Calu3 (cell line): ENCODE measurements at regions not wholly inside any gene's neighbourhood (a gene's known extent, or its start where the extent isn't known, plus 50 kb on each side); places are given as distances from the start of the nearest gene placed in this dataset.

ENCODE experiments used
- BruUV-seq: library from RNA; stranded (reverse); fragments of 400-500 nt; replicated peaks from 2 replicates; lab custom pipeline; 2021; lab: Mats Ljungman, UMichigan
- CTCF ChIA-PET: fragments of 300-600 bp; sonication (Branson Sonifier 250); formaldehyde crosslinking; loops from one replicate; lab custom pipeline; 2022; ENCODE audit warnings: antibody characterized with exemption; lab: Charles Lee
- DNase-seq: peaks from one replicate; pipeline ENCODE4 v3.0.0; 2022
- H3K27ac Mint-ChIP-seq: one replicate; pipeline ENCODE4 v1.8.0; 2022; ENCODE audit warnings: mixed read lengths; ENCODE audit not compliant: unreplicated experiment
- H3K27me3 Mint-ChIP-seq: one replicate; pipeline ENCODE4 v1.8.0; 2022; ENCODE audit warnings: mixed read lengths; ENCODE audit not compliant: unreplicated experiment
- H3K36me3 Mint-ChIP-seq: one replicate; pipeline ENCODE4 v1.8.0; 2022; ENCODE audit warnings: mild to moderate bottlenecking, moderate library complexity, mixed read lengths; ENCODE audit not compliant: insufficient read depth, unreplicated experiment
- H3K4me1 Mint-ChIP-seq: one replicate; pipeline ENCODE4 v1.8.0; 2022; ENCODE audit warnings: mild to moderate bottlenecking, low read depth, mixed read lengths; ENCODE audit not compliant: unreplicated experiment
- H3K4me3 Mint-ChIP-seq: one replicate; pipeline ENCODE4 v1.8.0; 2022; ENCODE audit warnings: mild to moderate bottlenecking, low read depth, moderate library complexity, mixed read lengths; ENCODE audit not compliant: unreplicated experiment
- H3K9me3 Mint-ChIP-seq: one replicate; pipeline ENCODE4 v1.8.0; 2022; ENCODE audit warnings: low read depth, mixed read lengths; ENCODE audit not compliant: unreplicated experiment
- CTCF ChIP-seq: fragments of 200-600 bp; IDR thresholded peaks from one replicate; pipeline ENCODE4 v1.8.0; 2022; ENCODE audit warnings: antibody characterized with exemption; ENCODE audit not compliant: unreplicated experiment
- intact Hi-C: fragments of 100-400 bp; cut with micrococcal nuclease; formaldehyde crosslinking; loops from one replicate; pipeline ENCODE4 v1.10.0; 2022; ENCODE audit not compliant: unreplicated experiment

GRCh38 chr2:51483720-51484119, 451.8 kb upstream of the NRXN1 start:
- no peaks in the 10 kb centered on the region for H3K4me1 Mint-ChIP-seq
- no peak for TF ChIP-seq CTCF
- H3K27me3 Mint-ChIP-seq = no peaks in the 10 kb centered on the region
- no peak overlapping the region for H3K4me3 Mint-ChIP-seq
- H3K9me3 Mint-ChIP-seq = peaks cover 3% of the 10 kb centered on the region
- CTCF ChIA-PET = no interaction called here
- H3K27ac Mint-ChIP-seq = no peak overlapping the region
- DNase-seq = no peak
- BruUV-seq = no TSS peak
- H3K36me3 Mint-ChIP-seq = no peaks in the 10 kb centered on the region
- intact Hi-C loops = no loop called here

GRCh38 chr2:51472783-51473182, 440.9 kb upstream of the NRXN1 start:
- H3K4me1 Mint-ChIP-seq = no peaks in the 10 kb centered on the region
- DNase-seq = no peak
- no TSS peak for BruUV-seq

GRCh38 chr2:51472300-51472699, 440.4 kb upstream of the NRXN1 start:
- BruUV-seq = no TSS peak
- H3K27me3 Mint-ChIP-seq = no peaks in the 10 kb centered on the region
- CTCF ChIA-PET = no interaction called here
- TF ChIP-seq CTCF = no peak
- no peak for DNase-seq
- no peak overlapping the region for H3K27ac Mint-ChIP-seq
- H3K9me3 Mint-ChIP-seq = peaks cover 6% of the 10 kb centered on the region
- no peaks in the 10 kb centered on the region for H3K36me3 Mint-ChIP-seq
- intact Hi-C loops = no loop called here
- no peak overlapping the region for H3K4me3 Mint-ChIP-seq
- no peaks in the 10 kb centered on the region for H3K4me1 Mint-ChIP-seq

More at GRCh38 chr2:51472783-51473182, 440.9 kb upstream of the NRXN1 start:
- TF ChIP-seq CTCF = no peak
- Mint-ChIP-seq H3K36me3 (no peaks in the 10 kb centered on the region), H3K27me3 (no peaks in the 10 kb centered on the region), H3K9me3 (peaks cover 6% of the 10 kb centered on the region), H3K27ac (no peak overlapping the region), H3K4me3 (no peak overlapping the region)
- CTCF ChIA-PET = no interaction called here
- intact Hi-C loops = no loop called here

GRCh38 chr2:51469102-51469501, 437.2 kb upstream of the NRXN1 start:
- intact Hi-C loops = no loop called here
- no peaks in the 10 kb centered on the region for H3K27me3 Mint-ChIP-seq
- no peak overlapping the region for H3K4me3 Mint-ChIP-seq
- CTCF ChIA-PET = no interaction called here
- H3K27ac Mint-ChIP-seq = no peak overlapping the region
- BruUV-seq = no TSS peak
- H3K9me3 Mint-ChIP-seq = peaks cover 6% of the 10 kb centered on the region
- TF ChIP-seq CTCF = no peak
- H3K36me3 Mint-ChIP-seq = no peaks in the 10 kb centered on the region
- DNase-seq = no peak
- H3K4me1 Mint-ChIP-seq = no peaks in the 10 kb centered on the region
